ENCODE measurements at regions not wholly inside any gene's neighbourhood (a gene's known extent, or its start where the extent isn't known, plus 50 kb on each side); places are given as distances from the start of the nearest gene placed in this dataset.
A peak's percentile ranks its signal among the peaks of the same experiment; 100 is the strongest.

DNA sequence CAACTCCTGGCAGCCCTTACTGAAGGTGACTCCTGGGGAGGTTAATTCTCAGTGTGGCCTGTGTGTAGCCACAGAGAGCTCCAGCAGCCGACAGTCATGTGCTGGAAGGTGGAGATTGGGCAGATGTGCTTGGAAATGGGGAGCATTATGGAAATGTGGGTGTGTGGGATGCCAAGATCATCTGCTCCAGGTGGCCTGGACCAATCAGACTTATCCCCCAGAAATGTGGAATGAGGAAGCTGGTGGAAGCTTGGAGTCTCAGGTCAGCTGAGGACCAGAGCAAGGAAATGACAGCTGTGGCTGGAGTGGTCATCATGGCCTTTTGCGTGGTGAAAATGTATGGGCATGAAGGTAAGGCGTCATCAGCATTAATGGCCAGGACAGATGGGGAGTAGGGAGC is 234.0 kb downstream of the MIAT start:
- ChIA-PET CTCF (no interaction called here), POLR2A (ENCODE audit: low non-redundant PET) (no interaction called here)
- Histone ChIP-seq H3K4me3 (ENCODE audit: low read depth, low read length, poor library complexity, severe bottlenecking) (no peak overlapping the region), H3K9me3 (ENCODE audit: low read depth, low read length, poor library complexity, severe bottlenecking) (no peaks in the 10 kb centered on the region), H3K27me3 (replicated peaks; ENCODE audit: insufficient read depth, low read depth, low read length, poor library complexity) (no peaks in the 10 kb centered on the region), H3K36me3 (ENCODE audit: insufficient read depth, low read length, poor library complexity, severe bottlenecking) (no peaks in the 10 kb centered on the region), H3K27ac (ENCODE audit: low read depth, low read length, poor library complexity, severe bottlenecking) (no peak overlapping the region), H3K4me1 (ENCODE audit: insufficient read depth, low read length, poor library complexity, severe bottlenecking) (peaks cover 19% of the 10 kb centered on the region)
- TF ChIP-seq CTCF (conservative IDR thresholded peaks at IDR 0.05; ENCODE audit: low read depth, low read length) (no peak), EZH2 (IDR thresholded peaks at IDR 0.05; ENCODE audit: borderline replicate concordance, low read depth, low read length, poor library complexity, severe bottlenecking) (no peak)
- BruUV-seq (replicated peaks) = no TSS peak
- intact Hi-C loops (cut with micrococcal nuclease; ENCODE audit: unreplicated experiment) = no loop called here
- DNase-seq (ENCODE audit: low spot score) = no peak

GRCh38 chr22:26892166-26893041 is 235.0 kb downstream of the MIAT start:
- TF ChIP-seq EZH2 (IDR thresholded peaks at IDR 0.05; ENCODE audit: borderline replicate concordance, low read depth, low read length, poor library complexity, severe bottlenecking) (no peak), CTCF (conservative IDR thresholded peaks at IDR 0.05; ENCODE audit: low read depth, low read length) (no peak)
- no TSS peak for BruUV-seq (replicated peaks)
- DNase-seq (ENCODE audit: low spot score) = peak; percentile 78
- intact Hi-C loops (cut with micrococcal nuclease; ENCODE audit: unreplicated experiment) = no loop called here
- peaks cover 19% of the 10 kb centered on the region for H3K4me1 ChIP-seq (ENCODE audit: insufficient read depth, low read length, poor library complexity, severe bottlenecking)
- no peak overlapping the region for H3K4me3 ChIP-seq (ENCODE audit: low read depth, low read length, poor library complexity, severe bottlenecking)
- ChIA-PET CTCF (no interaction called here), POLR2A (ENCODE audit: low non-redundant PET) (interaction anchor here (0.5 kb wide), 1 partner anchor 22 kb away, joined by 6 read pairs; no protein-coding TSS in a partner anchor)
- no peak overlapping the region for H3K27ac ChIP-seq (ENCODE audit: low read depth, low read length, poor library complexity, severe bottlenecking)
- H3K36me3 ChIP-seq (ENCODE audit: insufficient read depth, low read length, poor library complexity, severe bottlenecking) = no peaks in the 10 kb centered on the region
- H3K27me3 ChIP-seq (replicated peaks; ENCODE audit: insufficient read depth, low read depth, low read length, poor library complexity) = no peaks in the 10 kb centered on the region
- H3K9me3 ChIP-seq (ENCODE audit: low read depth, low read length, poor library complexity, severe bottlenecking) = no peaks in the 10 kb centered on the region

DNA sequence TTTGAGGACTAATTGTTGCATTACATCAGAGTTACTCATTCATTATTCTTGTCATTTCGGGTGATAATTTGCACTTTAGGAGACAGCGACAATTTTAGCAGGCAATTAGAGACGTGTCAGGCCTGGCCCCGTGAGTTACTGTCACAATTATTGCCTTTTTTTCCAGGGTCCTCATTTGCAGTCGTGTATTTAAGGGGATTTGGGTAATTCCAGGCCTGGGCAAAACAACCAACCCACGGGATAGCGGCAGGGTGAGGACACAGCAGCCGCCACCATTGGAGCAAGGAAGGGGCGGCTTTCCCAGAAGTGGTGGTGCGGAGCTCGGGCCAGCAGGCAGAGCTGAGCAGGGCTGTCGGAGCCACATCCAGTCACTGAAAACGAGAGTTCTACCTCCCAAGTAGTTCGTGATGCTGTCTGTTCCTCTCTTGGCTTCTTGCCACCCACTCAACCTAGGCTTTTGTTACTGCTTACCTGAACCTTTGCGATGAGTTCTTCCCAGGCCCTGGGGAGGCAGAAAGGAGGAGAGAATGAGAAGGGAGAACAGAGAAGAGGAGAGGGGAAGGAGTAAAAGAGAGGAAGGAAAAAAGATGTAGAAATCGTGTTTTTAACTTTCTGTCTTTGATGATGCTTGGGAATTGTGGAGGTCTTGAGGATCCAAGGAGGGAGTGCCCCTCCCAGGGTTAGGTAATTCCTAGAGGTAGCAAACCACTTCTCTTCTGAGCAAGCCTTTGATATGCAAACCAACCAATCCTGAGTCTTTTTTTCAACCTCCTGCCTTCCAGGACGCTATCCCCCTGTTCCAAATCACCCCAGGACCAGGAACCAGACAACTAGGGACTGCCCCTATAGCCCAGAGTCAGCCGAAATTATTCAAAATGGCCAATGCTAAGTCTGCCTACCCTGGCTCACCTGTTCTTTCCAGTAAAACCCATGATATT is 236.1 kb downstream of the MIAT start:
- TF ChIP-seq CTCF (conservative IDR thresholded peaks at IDR 0.05; ENCODE audit: low read depth, low read length) (no peak), EZH2 (IDR thresholded peaks at IDR 0.05; ENCODE audit: borderline replicate concordance, low read depth, low read length, poor library complexity, severe bottlenecking) (no peak)
- Histone ChIP-seq H3K36me3 (ENCODE audit: insufficient read depth, low read length, poor library complexity, severe bottlenecking) (no peaks in the 10 kb centered on the region), H3K4me3 (ENCODE audit: low read depth, low read length, poor library complexity, severe bottlenecking) (no peak overlapping the region), H3K27me3 (replicated peaks; ENCODE audit: insufficient read depth, low read depth, low read length, poor library complexity) (no peaks in the 10 kb centered on the region), H3K27ac (ENCODE audit: low read depth, low read length, poor library complexity, severe bottlenecking) (no peak overlapping the region), H3K9me3 (ENCODE audit: low read depth, low read length, poor library complexity, severe bottlenecking) (no peaks in the 10 kb centered on the region), H3K4me1 (ENCODE audit: insufficient read depth, low read length, poor library complexity, severe bottlenecking) (peaks cover 19% of the 10 kb centered on the region)
- intact Hi-C loops (cut with micrococcal nuclease; ENCODE audit: unreplicated experiment) = no loop called here
- POLR2A ChIA-PET (ENCODE audit: low non-redundant PET) = interaction anchor here (0.5 kb wide), 1 partner anchor 23 kb away, joined by 6 read pairs; no protein-coding TSS in a partner anchor
- no TSS peak for BruUV-seq (replicated peaks)
- peak; percentile 40 for DNase-seq (ENCODE audit: low spot score)
- CTCF ChIA-PET = no interaction called here

Measured in A673 (cell line).